ENCODE measurements at regions not wholly inside any gene's neighbourhood (a gene's known extent, or its start where the extent isn't known, plus 50 kb on each side); places are given as distances from the start of the nearest gene placed in this dataset.

DNA sequence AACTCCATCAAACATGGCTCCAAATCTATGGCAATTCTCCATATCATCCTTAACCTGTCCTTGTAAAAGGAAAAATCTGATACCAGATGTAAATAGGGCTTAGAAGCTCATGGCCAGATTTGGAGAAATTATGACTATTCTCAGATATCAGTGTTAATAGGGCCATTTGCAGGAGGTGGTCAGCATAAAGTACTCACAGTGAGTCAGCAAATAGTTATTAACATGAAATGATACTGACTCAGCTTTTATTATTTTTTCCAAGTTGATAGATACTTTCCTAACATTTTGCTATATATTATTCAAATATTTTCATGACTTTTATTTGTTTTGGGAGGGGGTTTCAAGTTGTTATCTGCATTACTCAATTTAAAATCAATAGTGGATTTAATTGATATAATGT is 255.8 kb downstream of the MFSD1 start:
- no peak overlapping the region for H3K27ac ChIP-seq

DNA sequence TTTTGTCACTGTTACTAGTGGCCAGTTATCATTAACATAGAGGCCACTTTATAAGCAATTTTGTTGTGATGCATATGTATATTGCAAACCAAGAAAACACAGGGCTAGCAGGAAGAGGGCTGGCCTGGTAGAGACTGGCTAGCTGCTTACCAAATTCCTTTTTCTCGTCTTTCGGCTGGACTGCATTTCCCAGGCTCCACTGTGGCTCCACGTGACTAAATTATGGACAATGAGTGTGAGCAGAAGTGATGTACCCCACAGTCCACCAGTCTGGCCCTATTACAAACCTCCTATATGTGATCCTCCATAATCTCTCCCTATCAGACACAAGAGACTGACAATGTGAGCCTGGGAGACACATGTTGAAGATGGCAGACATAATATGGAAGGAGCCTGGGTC is 257.0 kb downstream of the MFSD1 start:
- H3K27me3 ChIP-seq (replicated peaks; ENCODE audit: insufficient read depth) = no peaks in the 10 kb centered on the region
- intact Hi-C loops (cut with DNase I) = no loop called here
- no peak for TF ChIP-seq POLR2AphosphoS5 (IDR thresholded peaks at IDR 0.05)
- TF ChIP-seq, protein P1, sequence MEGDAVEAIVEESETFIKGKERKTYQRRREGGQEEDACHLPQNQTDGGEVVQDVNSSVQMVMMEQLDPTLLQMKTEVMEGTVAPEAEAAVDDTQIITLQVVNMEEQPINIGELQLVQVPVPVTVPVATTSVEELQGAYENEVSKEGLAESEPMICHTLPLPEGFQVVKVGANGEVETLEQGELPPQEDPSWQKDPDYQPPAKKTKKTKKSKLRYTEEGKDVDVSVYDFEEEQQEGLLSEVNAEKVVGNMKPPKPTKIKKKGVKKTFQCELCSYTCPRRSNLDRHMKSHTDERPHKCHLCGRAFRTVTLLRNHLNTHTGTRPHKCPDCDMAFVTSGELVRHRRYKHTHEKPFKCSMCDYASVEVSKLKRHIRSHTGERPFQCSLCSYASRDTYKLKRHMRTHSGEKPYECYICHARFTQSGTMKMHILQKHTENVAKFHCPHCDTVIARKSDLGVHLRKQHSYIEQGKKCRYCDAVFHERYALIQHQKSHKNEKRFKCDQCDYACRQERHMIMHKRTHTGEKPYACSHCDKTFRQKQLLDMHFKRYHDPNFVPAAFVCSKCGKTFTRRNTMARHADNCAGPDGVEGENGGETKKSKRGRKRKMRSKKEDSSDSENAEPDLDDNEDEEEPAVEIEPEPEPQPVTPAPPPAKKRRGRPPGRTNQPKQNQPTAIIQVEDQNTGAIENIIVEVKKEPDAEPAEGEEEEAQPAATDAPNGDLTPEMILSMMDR (IDR thresholded peaks at IDR 0.05) = no peak
- TF ChIP-seq POLR2A (IDR thresholded peaks at IDR 0.05) = no peak
- no peak overlapping the region for H3K4me3 ChIP-seq
- no peaks in the 10 kb centered on the region for H3K4me1 ChIP-seq (replicated peaks)
- H3K9me3 ChIP-seq = no peaks in the 10 kb centered on the region
- H3K36me3 ChIP-seq = no peaks in the 10 kb centered on the region
- no peak overlapping the region for H3K27ac ChIP-seq
- 87% methylated on average over 3 of the region's 3 CpGs for WGBS
- no peak for DNase-seq (ENCODE audit: low spot score)

More for the DNA sequence above, 255.8 kb downstream of the MFSD1 start:
- DNase-seq (ENCODE audit: low spot score) = no peak
- TF ChIP-seq POLR2AphosphoS5 (IDR thresholded peaks at IDR 0.05) (no peak), POLR2A (IDR thresholded peaks at IDR 0.05) (no peak)
- TF ChIP-seq, protein P1 (IDR thresholded peaks at IDR 0.05) = no peak
- H3K36me3 ChIP-seq = no peaks in the 10 kb centered on the region
- intact Hi-C loops (cut with DNase I) = no loop called here
- no peak overlapping the region for H3K4me3 ChIP-seq
- H3K27me3 ChIP-seq (replicated peaks; ENCODE audit: insufficient read depth) = no peaks in the 10 kb centered on the region
- no peaks in the 10 kb centered on the region for H3K4me1 ChIP-seq (replicated peaks)
- no peaks in the 10 kb centered on the region for H3K9me3 ChIP-seq

DNA sequence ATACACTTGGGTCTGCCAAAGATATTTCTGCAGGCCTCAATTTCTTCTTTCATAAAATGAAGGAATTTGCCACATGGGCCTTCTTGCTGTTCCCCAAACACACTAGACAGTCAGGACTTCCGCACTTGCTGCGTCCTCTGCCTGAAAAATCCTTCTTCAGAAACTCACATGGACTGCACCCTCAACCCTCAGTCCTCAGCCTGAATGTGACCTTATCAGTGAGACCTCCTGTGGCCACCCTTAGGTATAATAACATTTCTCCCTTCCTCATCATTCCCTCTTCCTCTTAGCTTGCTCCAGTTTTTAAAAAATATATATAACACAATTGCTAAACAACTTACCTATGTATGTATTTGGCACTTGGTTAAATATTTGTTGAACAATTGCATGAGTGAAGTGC is 257.5 kb downstream of the MFSD1 start:
- H3K9me3 ChIP-seq = no peaks in the 10 kb centered on the region
- DNase-seq (ENCODE audit: low spot score) = no peak
- intact Hi-C loops (cut with DNase I) = no loop called here
- WGBS = 89% methylated on average over 2 of the region's 2 CpGs
- H3K27me3 ChIP-seq (replicated peaks; ENCODE audit: insufficient read depth) = no peaks in the 10 kb centered on the region
- no peaks in the 10 kb centered on the region for H3K4me1 ChIP-seq (replicated peaks)
- no peaks in the 10 kb centered on the region for H3K36me3 ChIP-seq
- no peak overlapping the region for H3K4me3 ChIP-seq
- no peak overlapping the region for H3K27ac ChIP-seq
- no peak for TF ChIP-seq POLR2A (IDR thresholded peaks at IDR 0.05)
- TF ChIP-seq POLR2AphosphoS5 (IDR thresholded peaks at IDR 0.05) = no peak
- TF ChIP-seq, protein P1 (IDR thresholded peaks at IDR 0.05) = no peak

DNA sequence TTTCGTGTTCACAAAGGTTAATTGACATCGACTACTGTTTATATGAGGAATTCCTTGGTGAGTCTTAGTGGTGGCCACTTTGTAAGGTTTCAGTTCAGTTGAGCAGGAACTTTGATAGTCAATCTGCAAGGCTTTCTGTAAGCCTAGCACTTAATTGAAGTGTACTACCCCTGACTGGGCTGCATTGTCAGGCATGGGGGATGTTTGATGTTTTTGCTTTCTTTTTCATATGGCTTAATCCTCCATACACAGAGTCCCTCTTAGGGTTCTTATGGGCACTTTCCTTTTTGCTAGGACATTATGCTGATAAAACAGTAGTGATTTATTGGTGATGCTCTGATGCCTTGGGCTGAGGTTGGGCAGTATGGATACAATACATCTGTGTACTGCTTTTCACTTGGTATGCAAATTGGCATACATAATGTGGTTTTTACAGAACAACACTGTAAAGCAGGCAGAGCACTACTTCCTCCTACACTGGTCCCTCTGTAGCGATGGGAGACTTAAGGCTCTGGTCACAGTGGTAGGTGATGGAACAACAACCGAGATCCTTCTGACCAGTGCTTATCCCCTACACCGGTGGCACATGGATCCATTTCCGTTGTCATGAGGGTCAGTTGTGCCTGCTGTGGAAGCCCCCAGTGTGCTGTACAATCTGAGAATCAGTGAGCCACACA is 261.0 kb downstream of the MFSD1 start:
- no peaks in the 10 kb centered on the region for H3K9me3 ChIP-seq
- no peak overlapping the region for H3K27ac ChIP-seq
- intact Hi-C loops (cut with DNase I) = no loop called here
- no peaks in the 10 kb centered on the region for H3K4me1 ChIP-seq (replicated peaks)
- H3K36me3 ChIP-seq = no peaks in the 10 kb centered on the region
- H3K4me3 ChIP-seq = no peak overlapping the region
- no peak for TF ChIP-seq POLR2A (IDR thresholded peaks at IDR 0.05)
- TF ChIP-seq POLR2AphosphoS5 (IDR thresholded peaks at IDR 0.05) = no peak
- TF ChIP-seq, protein P1 (IDR thresholded peaks at IDR 0.05) = no peak
- no peaks in the 10 kb centered on the region for H3K27me3 ChIP-seq (replicated peaks; ENCODE audit: insufficient read depth)
- no peak for DNase-seq (ENCODE audit: low spot score)
- 86% methylated on average over 6 of the region's 6 CpGs for WGBS

DNA sequence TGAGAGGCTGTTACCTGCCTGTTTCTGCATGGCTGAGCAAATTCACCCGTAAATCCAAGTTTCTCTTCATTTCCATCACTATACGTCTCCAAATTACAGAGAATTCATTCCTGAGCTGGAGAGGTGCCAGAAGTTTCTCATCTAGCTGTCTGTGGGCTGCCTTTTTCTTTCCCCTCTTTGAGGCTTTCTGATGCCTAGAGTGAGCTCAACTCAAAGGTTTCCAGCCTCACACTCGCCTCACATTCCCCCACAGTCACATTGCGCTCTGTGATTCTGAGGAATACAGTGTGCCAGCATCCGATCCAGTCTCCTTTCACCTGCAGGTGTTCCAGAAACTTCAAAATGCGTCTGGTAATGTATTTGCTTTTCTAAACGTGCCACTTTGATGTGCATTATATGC is 267.2 kb downstream of the MFSD1 start, which contains the start of gene IQCJ:
Gene IQCJ, plus strand, starts transcription at position 229 of the 400 bp plus-strand sequence.
- Histone ChIP-seq H3K36me3 (no peaks in the 10 kb centered on the region), H3K4me1 (replicated peaks) (no peaks in the 10 kb centered on the region), H3K27me3 (replicated peaks; ENCODE audit: insufficient read depth) (no peaks in the 10 kb centered on the region), H3K9me3 (no peaks in the 10 kb centered on the region), H3K4me3 (no peak within 1 kb of the TSS), H3K27ac (no peak within 1 kb of the TSS)
- WGBS = 45% methylated on average over 7 of the region's 7 CpGs
- no peak for DNase-seq (ENCODE audit: low spot score)
- TF ChIP-seq POLR2A (IDR thresholded peaks at IDR 0.05) = no peak
- no peak for TF ChIP-seq POLR2AphosphoS5 (IDR thresholded peaks at IDR 0.05)
- TF ChIP-seq, protein P1 (IDR thresholded peaks at IDR 0.05) = no peak
- intact Hi-C loops (cut with DNase I) = no loop called here
